Endothelial cell of umbilical vein (primary cell): ENCODE measurements at regions not wholly inside any gene's neighbourhood (a gene's known extent, or its start where the extent isn't known, plus 50 kb on each side); places are given as distances from the start of the nearest gene placed in this dataset.

Experiments used
- EZH2 ChIP-seq: IDR thresholded peaks from 2 replicates; pipeline ENCODE4 v1.6.1; 2012; ENCODE audit warnings: borderline replicate concordance, low read depth, mild to moderate bottlenecking, moderate library complexity, low read length, inconsistent platforms; ENCODE audit not compliant: severe bottlenecking
- POLR2A ChIP-seq: IDR thresholded peaks from 2 replicates; pipeline ENCODE4 v1.6.1; 2012; ENCODE audit warnings: low read depth, mild to moderate bottlenecking, control low read depth, low read length
- POLR2AphosphoS5 ChIP-seq: IDR thresholded peaks from 2 replicates; pipeline ENCODE4 v1.6.1; 2012; ENCODE audit warnings: low read depth, mild to moderate bottlenecking, control low read depth, low read length, moderate library complexity; ENCODE audit not compliant: insufficient read depth
- TF ChIP-seq, protein P1 (sequence below), 2 donors: IDR thresholded peaks; 1 replicate in 1 of 2; 2 replicates in 1 of 2; pipeline ENCODE4 v1.5.1; 2011; ENCODE audit warnings: low read length in 2 of 2, mild to moderate bottlenecking in 2 of 2, moderate library complexity in 2 of 2, control low read depth in 1 of 2, inconsistent platforms in 1 of 2, low read depth in 1 of 2; ENCODE audit not compliant: insufficient read depth in 1 of 2; ENCODE audit errors: extremely low read depth in 1 of 2
- TF ChIP-seq, protein P2 (sequence below): IDR thresholded peaks from 2 replicates; pipeline ENCODE4 v1.6.1; 2011; ENCODE audit not compliant: insufficient read depth, insufficient read length

GRCh38 chr3:64895106-64895990 is 207.5 kb upstream of the ADAMTS9 start:
- TF ChIP-seq, protein P1, sequence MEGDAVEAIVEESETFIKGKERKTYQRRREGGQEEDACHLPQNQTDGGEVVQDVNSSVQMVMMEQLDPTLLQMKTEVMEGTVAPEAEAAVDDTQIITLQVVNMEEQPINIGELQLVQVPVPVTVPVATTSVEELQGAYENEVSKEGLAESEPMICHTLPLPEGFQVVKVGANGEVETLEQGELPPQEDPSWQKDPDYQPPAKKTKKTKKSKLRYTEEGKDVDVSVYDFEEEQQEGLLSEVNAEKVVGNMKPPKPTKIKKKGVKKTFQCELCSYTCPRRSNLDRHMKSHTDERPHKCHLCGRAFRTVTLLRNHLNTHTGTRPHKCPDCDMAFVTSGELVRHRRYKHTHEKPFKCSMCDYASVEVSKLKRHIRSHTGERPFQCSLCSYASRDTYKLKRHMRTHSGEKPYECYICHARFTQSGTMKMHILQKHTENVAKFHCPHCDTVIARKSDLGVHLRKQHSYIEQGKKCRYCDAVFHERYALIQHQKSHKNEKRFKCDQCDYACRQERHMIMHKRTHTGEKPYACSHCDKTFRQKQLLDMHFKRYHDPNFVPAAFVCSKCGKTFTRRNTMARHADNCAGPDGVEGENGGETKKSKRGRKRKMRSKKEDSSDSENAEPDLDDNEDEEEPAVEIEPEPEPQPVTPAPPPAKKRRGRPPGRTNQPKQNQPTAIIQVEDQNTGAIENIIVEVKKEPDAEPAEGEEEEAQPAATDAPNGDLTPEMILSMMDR (IDR thresholded peaks at IDR 0.05; ENCODE audit: extremely low read depth in 1 of 2, insufficient read depth in 1 of 2, low read depth in 1 of 2, low read length in 2 of 2) = no peak
- no peak for TF ChIP-seq EZH2
- no peak for TF ChIP-seq POLR2AphosphoS5
- no peak for TF ChIP-seq POLR2A
- TF ChIP-seq, protein P2, sequence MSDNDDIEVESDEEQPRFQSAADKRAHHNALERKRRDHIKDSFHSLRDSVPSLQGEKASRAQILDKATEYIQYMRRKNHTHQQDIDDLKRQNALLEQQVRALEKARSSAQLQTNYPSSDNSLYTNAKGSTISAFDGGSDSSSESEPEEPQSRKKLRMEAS = no peak
